ENCODE measurements at regions not wholly inside any gene's neighbourhood (a gene's known extent, or its start where the extent isn't known, plus 50 kb on each side); places are given as distances from the start of the nearest gene placed in this dataset.

DNA sequence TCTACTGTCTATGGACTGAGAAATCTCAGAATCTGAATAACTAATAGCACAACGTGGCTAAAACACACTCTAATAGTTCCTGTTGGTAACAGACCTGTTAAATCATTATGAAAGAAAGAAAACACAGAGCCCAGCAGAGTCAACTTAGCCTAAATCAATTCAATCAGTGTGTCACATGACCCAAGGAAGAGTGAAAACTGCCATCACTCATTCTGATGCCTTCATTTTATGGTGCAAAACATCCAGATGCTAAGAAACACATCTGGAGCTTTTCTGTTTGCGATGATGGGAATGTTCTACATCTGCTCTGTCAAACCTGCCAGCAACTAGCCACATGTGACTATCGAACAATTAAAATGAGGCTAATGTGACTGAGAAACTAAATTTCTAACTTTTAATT is 295.7 kb upstream of the TRIB2 start:
- H3K4me3 ChIP-seq, result no peak overlapping the region
- H3K27me3 ChIP-seq, result no peaks in the 10 kb centered on the region
- H3K27ac ChIP-seq, result no peak overlapping the region
- H3K36me3 ChIP-seq, result no peaks in the 10 kb centered on the region
- H3K9me3 ChIP-seq, result no peaks in the 10 kb centered on the region
- no peaks in the 10 kb centered on the region for H3K4me1 ChIP-seq
- TF ChIP-seq, protein P1, sequence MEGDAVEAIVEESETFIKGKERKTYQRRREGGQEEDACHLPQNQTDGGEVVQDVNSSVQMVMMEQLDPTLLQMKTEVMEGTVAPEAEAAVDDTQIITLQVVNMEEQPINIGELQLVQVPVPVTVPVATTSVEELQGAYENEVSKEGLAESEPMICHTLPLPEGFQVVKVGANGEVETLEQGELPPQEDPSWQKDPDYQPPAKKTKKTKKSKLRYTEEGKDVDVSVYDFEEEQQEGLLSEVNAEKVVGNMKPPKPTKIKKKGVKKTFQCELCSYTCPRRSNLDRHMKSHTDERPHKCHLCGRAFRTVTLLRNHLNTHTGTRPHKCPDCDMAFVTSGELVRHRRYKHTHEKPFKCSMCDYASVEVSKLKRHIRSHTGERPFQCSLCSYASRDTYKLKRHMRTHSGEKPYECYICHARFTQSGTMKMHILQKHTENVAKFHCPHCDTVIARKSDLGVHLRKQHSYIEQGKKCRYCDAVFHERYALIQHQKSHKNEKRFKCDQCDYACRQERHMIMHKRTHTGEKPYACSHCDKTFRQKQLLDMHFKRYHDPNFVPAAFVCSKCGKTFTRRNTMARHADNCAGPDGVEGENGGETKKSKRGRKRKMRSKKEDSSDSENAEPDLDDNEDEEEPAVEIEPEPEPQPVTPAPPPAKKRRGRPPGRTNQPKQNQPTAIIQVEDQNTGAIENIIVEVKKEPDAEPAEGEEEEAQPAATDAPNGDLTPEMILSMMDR (IDR thresholded peaks at IDR 0.05), result no peak
- TF ChIP-seq POLR2A (IDR thresholded peaks at IDR 0.05), result no peak
- DNase-seq, result no peak

DNA sequence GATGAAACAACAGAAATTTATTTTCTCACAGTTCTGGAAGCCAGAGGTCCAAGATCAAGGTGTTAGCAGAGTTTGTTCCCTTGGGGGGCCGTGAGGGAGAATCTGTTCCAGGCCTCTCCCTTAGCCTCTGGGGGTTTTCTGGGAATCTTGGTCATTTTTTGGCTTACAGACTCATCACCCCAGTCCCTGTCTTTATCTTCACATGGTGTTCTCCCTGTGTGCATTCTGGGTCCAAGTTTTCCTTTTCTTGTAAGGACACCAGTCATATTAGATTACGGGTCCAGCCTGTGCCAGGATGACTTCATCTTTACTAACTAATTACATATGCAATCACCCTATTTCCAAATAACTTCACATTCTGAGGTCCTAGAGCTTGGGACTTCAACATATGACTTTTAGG is 292.5 kb upstream of the TRIB2 start:
- Histone ChIP-seq H3K4me1 (no peaks in the 10 kb centered on the region), H3K27me3 (no peaks in the 10 kb centered on the region), H3K27ac (no peak overlapping the region), H3K4me3 (no peak overlapping the region), H3K9me3 (no peaks in the 10 kb centered on the region), H3K36me3 (no peaks in the 10 kb centered on the region)
- DNase-seq, result no peak
- TF ChIP-seq, protein P1 (IDR thresholded peaks at IDR 0.05), result no peak
- TF ChIP-seq POLR2A (IDR thresholded peaks at IDR 0.05), result no peak

DNA sequence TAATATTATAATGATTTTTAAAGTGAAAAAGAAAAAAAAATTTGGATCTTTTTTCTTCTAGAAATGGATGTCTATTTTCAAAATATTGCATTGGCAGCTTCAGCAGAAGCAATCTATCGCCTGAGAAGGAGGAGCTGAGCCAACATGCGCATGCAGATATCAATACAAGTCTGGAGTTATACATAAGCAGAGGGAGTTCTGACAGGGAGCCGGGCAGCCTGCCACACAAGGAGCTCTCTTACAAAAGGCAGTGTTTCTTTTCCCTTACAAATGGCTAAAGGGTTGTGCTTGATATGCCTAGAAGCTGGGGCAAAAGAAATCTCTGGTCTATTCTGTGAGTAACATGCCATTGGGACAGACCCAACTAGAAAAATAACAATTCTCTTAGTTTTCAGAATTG is 291.9 kb upstream of the TRIB2 start:
- TF ChIP-seq, protein P1 (IDR thresholded peaks at IDR 0.05), result no peak
- no peak for TF ChIP-seq POLR2A (IDR thresholded peaks at IDR 0.05)
- H3K27me3 ChIP-seq, result no peaks in the 10 kb centered on the region
- H3K27ac ChIP-seq, result no peak overlapping the region
- no peak overlapping the region for H3K4me3 ChIP-seq
- no peaks in the 10 kb centered on the region for H3K36me3 ChIP-seq
- no peaks in the 10 kb centered on the region for H3K4me1 ChIP-seq
- no peaks in the 10 kb centered on the region for H3K9me3 ChIP-seq
- no peak for DNase-seq

DNA sequence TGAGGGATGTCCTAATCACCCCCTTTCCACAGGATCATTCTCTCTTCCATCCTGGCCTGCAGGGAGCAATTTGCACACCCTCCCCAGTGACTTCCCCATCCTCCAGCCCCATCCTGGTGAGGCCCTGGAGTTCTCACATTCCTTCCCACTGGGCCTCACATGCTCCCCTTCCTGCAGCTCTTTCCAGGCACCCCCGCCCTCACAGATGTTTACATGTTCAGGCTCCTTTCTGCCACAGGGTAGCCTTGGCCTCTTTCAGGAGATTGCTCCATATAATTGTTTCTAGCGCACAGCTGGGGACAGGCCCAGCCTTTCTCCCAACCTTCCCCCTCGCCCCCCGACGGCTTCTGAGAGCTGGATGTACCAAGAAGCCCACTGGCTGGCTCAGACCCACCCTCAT is 288.4 kb upstream of the TRIB2 start:
- TF ChIP-seq, protein P1 (IDR thresholded peaks at IDR 0.05), result no peak
- no peak for TF ChIP-seq POLR2A (IDR thresholded peaks at IDR 0.05)
- DNase-seq, result no peak
- Histone ChIP-seq H3K36me3 (no peaks in the 10 kb centered on the region), H3K27me3 (no peaks in the 10 kb centered on the region), H3K4me1 (peaks cover 0 to 3% (median 0%) of the 10 kb centered on the region in 4 donors), H3K27ac (peak overlapping the region in 1 of 4 donors; percentile 63), H3K9me3 (no peaks in the 10 kb centered on the region), H3K4me3 (no peak overlapping the region)

DNA sequence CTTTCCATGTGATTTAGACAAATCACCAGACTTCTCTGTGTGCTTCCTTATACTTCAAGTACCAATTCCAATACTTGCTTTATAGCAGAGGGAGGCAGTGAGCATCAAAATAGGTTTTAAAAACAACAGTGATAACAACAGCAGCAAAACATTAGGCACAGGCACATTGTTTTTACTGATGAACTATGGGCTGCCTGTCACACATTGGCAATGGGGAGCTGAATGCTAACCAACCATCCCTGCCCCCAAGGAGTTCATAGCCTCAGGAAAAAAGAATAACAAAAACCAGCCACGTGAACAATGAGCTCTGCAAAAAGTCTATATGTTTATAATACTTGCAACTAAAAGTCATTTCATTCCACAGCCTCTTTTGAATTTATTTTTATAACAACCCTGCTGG is 287.9 kb upstream of the TRIB2 start:
- no peaks in the 10 kb centered on the region for H3K36me3 ChIP-seq
- no peak overlapping the region for H3K4me3 ChIP-seq
- H3K27me3 ChIP-seq, result no peaks in the 10 kb centered on the region
- DNase-seq, result no peak
- no peaks in the 10 kb centered on the region for H3K9me3 ChIP-seq
- TF ChIP-seq POLR2A (IDR thresholded peaks at IDR 0.05), result no peak
- TF ChIP-seq, protein P1 (IDR thresholded peaks at IDR 0.05), result no peak
- peaks cover 0 to 3% (median 0%) of the 10 kb centered on the region in 4 donors for H3K4me1 ChIP-seq
- peak overlapping the region in 1 of 4 donors; percentile 63 for H3K27ac ChIP-seq

DNA sequence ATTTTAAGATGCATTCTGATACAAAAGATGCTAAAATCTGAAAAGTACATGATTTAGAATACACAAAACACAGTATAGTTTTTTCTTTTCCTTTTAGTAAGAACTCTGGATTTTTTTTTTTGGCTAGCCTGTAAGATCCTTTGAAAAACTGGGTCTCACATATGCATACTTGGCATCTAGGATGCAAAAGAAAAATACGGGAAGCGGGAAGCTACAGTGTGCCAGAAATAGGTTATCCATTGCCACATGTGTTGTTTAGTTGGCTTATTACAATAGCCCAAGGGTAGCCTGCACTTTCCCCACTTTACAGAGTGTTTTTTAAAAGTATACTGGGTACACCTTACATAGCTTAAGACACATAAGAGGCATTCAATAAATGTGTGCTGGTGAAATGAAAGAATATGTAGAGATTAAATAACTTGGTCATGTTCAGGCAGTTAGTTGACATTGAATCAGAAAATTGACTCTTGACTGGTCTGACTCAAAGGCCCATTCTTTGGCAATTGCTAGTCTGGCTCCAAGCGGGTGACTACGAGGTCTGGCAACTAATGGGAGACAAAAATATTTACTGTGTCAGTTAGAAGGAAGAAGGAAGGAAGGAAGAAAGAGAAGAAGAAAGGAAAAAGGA is 286.8 kb upstream of the TRIB2 start:
- TF ChIP-seq POLR2A (IDR thresholded peaks at IDR 0.05), result no peak
- TF ChIP-seq, protein P1 (IDR thresholded peaks at IDR 0.05), result no peak
- Histone ChIP-seq H3K4me1 (peaks cover 0 to 3% (median 0%) of the 10 kb centered on the region in 4 donors), H3K36me3 (no peaks in the 10 kb centered on the region), H3K9me3 (no peaks in the 10 kb centered on the region), H3K4me3 (no peak overlapping the region), H3K27ac (peak overlapping the region in 1 of 4 donors; percentile 35), H3K27me3 (no peaks in the 10 kb centered on the region)
- no peak for DNase-seq

All from Peyer's patch (tissue), 4 donors.